Stimulated activated CD4-positive, alpha-beta T cell treated with anti-CD3 and anti-CD28 coated beads, Interleukin-15, amount 100 ng/mL, for 48 hours (primary cell): ENCODE measurements at regions not wholly inside any gene's neighbourhood (a gene's known extent, or its start where the extent isn't known, plus 50 kb on each side); places are given as distances from the start of the nearest gene placed in this dataset.

Source experiments
- DNase-seq, 2 donors: peaks; one replicate each; pipeline ENCODE4 v3.0.0-alpha.2; 2020; ENCODE audit warnings: low read depth in 2 of 2

DNA sequence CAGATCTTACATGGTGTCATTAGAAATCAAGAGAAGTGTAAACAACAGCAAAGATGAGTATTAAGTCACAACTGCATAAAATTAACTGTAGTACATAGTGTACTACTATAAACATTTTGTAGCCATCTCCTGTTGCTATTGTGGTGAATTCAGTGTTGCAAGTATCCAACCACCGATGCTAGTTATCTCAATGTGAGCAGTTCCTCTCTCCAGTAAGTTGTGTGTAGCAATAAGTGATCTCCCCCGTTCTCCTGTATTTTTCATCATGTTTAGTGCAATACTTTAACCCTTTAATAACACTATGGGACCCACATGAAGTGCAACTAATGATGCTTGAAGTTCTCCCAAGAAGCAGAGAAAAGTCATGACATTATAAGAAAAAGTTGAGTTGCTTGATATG is 264.7 kb upstream of the KCNH8 start:
- DNase-seq: no peak

- DNase-seq: no peak
Observed at GRCh38 chr3:18880691-18881090, 267.6 kb upstream of the KCNH8 start.

GRCh38 chr3:18872466-18872865 is 275.8 kb upstream of the KCNH8 start:
- DNase-seq: no peak

- no peak for DNase-seq
Observed at GRCh38 chr3:18870642-18871041, 277.7 kb upstream of the KCNH8 start.

DNA sequence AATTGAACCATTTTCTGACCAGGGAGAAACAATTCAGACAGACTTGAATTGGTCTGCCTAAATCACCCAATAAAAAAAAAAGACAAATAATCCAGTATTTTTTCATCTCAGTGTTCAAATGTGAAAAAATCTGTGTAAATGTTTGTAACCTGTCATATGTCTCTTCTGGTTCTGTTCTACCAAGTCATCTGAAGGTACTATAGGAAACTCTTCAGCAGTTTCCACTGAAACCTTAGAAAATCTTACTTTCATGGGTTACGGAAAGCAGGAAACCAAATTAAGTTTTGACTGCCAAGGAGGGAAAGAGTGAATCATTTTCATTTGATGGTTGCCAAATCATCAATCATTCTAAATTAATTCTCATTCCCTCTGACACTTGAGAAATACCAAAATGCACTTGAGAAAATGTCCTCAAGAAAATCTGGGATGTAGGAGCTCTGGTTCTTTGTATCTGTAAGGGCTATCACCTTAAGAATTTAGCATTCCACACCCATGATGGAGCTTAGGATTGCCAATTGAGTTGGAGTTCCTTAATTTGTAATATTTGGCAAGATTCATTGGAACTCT is 278.2 kb upstream of the KCNH8 start:
- DNase-seq: no peak

GRCh38 chr3:18868911-18869689 is 279.2 kb upstream of the KCNH8 start:
- peak in 1 of 2 donors; percentile 29 for DNase-seq

DNA sequence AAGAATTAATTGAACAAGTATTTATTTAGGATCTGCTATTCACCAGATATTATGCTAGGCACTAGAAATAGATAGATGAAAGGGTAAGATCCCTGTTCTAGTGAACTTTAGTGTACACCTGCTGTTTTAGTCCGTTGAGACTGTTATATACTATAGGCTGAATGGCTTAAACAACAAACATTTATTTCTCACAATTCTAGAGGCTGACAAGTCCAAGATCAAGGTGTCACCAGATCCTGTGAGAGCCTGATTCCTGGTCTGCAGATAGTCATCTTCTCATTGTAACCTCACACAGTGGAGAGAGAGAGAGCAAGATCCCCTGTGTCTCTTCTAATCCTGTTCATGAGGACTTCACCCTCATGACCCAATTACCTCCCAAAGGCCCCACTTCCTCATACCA is 281.4 kb upstream of the KCNH8 start:
- DNase-seq: no peak

DNA sequence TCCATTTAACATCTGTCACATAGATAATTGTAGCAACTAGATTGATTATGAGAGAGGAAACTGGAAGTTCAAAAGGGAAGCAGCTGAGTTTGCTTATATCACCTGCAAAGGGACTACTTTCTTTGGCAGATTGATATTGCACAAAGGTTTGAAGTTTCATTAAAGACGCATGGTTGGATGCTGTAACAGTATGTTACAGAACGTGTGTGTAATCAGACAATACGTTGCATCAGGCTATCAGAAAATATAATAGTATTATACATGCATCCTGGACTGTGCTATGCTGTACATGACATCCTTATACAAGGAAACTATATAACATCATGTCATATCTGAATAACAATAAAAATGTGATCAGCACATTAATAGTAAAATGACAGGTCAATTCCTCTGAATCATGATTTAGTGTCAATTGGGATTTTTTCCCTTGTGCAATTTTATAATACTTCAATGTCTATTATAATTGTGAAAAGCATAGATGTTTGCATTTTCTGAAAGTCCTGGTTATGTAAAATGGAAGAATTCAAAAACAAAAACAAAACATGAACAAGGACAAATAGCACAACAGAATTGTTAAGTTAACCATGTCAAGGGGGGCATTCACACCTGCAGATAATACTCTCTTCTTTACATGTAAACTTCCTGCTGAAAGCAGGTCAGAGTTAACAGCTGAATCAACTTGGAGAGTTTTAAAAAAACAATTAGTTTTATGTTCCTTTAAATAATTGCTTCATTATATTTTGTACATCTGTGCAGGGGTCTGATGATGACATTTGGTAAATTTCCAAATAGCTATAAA is 283.2 kb upstream of the KCNH8 start:
- DNase-seq: no peak

DNA sequence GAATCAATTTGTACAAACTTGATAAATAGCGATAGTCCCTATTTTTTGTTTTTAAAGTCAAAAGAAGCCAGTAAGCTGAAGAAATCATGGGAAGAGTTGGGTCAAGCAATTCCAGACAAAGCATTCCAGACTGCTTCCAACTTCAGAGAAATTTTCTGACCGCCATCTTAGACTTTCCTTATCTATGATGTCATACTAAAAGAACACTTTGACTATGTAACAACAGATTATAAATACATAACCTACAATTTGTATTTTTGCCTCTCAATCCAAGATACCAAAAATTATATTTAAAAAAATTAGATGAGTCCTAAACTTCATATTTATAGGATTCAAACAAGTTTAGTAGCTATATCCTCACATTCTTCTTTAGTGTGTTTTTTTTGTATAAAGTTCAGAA is 286.2 kb upstream of the KCNH8 start:
- no peak for DNase-seq

- DNase-seq: no peak
Observed at GRCh38 chr3:18861137-18861536, 287.2 kb upstream of the KCNH8 start.

GRCh38 chr3:18853269-18853668 is 295.0 kb upstream of the KCNH8 start:
- no peak for DNase-seq

DNA sequence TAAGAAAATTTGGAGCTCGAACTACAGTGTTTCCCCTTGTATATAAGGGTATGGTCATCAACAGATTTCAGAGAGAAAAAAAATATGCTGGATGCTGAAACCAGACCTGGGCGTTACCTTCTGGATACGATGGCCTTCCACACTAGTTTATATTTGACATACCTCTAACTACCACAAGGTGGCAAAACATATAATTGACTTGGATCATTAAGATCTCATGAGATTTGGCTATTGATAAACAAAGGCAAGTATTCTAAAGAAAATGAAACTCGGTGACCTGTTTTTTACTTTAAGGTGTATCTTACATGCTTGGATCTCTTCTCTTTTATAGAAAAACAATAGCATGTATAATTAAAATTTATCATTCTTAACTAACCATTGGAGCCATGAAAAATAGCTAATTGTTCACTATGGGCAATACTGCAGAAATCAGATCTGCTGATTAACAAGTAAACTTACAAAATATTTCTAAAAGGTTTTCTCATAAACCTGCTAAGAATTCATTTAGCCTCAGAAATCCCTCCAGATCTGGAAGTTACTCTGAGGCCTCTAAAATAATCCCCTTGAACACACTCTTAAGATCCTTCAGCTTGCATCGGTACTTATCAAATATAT is 300.6 kb upstream of the KCNH8 start:
- no peak for DNase-seq

- DNase-seq: no peak
Observed at GRCh38 chr3:18843983-18844382, 304.3 kb upstream of the KCNH8 start.

- DNase-seq: no peak
Observed at GRCh38 chr3:18843188-18843587, 305.1 kb upstream of the KCNH8 start.

GRCh38 chr3:18841422-18842343 is 306.6 kb upstream of the KCNH8 start:
- no peak for DNase-seq

- DNase-seq: no peak
Observed at GRCh38 chr3:18840535-18841137, 307.7 kb upstream of the KCNH8 start.

DNA sequence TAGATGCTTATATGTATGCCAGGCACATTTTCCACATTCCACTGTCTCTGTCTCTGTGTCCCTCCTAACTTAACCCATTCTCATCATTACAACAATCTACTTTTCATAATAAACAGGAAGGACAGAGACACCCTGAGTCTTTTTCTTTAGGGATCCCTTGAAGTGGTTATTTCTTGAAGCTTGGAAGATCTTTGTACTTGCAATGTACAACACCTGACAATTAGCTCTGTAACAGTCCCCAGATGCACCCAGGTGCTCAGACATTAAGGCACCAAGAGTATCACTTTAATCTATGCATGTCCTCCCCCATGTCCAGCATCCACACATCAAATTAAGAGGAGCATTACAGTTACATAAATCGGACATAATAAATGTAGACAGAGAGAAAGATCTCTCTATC is 309.6 kb upstream of the KCNH8 start:
- no peak for DNase-seq

- no peak for DNase-seq
Observed at GRCh38 chr3:18837137-18837755, 311.1 kb upstream of the KCNH8 start.

- DNase-seq: no peak
Observed at GRCh38 chr3:18835021-18835420, 313.3 kb upstream of the KCNH8 start.

DNA sequence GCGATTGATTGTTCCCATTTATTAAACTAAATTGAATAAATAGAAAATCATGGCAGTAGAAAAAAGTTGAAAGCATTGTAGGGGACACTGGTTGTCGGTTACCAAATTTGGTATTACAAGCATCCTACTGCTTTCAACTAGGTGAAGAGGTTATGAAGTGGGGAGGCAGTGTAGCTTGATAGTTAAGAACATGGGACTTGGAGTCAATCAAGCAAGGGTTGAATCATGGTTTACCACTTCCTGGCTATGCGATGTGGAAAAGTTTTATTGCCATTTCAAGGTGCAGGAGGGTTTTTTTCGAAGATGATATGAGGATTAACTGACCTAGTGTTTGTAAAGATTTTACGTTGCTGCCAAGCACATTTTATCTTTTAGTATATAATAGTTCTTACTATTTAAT is 318.2 kb upstream of the KCNH8 start:
- no peak for DNase-seq

GRCh38 chr3:18828637-18829036 is 319.7 kb upstream of the KCNH8 start:
- no peak for DNase-seq
